WTC11 (cell line): ENCODE measurements at regions not wholly inside any gene's neighbourhood (a gene's known extent, or its start where the extent isn't known, plus 50 kb on each side); places are given as distances from the start of the nearest gene placed in this dataset.
"Not testable (repeated sequence)": the region's sequence is repeated elsewhere in the genome, so short reads cannot be mapped to it uniquely, and the experiment has no call there.

Source experiments
- ELF4 ChIP-seq: sonication (generic); formaldehyde crosslinking; IDR thresholded peaks from 2 replicates; pipeline ENCODE4 v1.8.1; 2022; ENCODE audit warnings: low read depth, mild to moderate bottlenecking, moderate library complexity, missing genetic modification reagents
- IRF2 ChIP-seq: sonication (generic); formaldehyde crosslinking; IDR thresholded peaks from 2 replicates; pipeline ENCODE4 v1.8.0; 2022; ENCODE audit warnings: low read depth, missing genetic modification reagents, borderline replicate concordance
- SMAD3 ChIP-seq: sonication (generic); formaldehyde crosslinking; IDR thresholded peaks from 2 replicates; pipeline ENCODE4 v1.8.0; 2022; ENCODE audit warnings: missing genetic modification reagents, mild to moderate bottlenecking, borderline replicate concordance
- ZNF423 ChIP-seq: fragments of 250-450 bp; sonication (Bioruptor Pico); IDR thresholded peaks from 2 replicates; pipeline ENCODE4 v2.1.2; 2022; ENCODE audit warnings: mild to moderate bottlenecking, moderate library complexity
- TF ChIP-seq, protein P1 (sequence below): fragments of 200-600 bp; IDR thresholded peaks from 2 replicates; pipeline ENCODE4 v1.8.0; 2022; ENCODE audit warnings: antibody characterized with exemption
- TF ChIP-seq, protein P2 (sequence below): sonication (generic); formaldehyde crosslinking; IDR thresholded peaks from 2 replicates; pipeline ENCODE4 v1.8.0; 2022; ENCODE audit warnings: mild to moderate bottlenecking, missing genetic modification reagents
- TF ChIP-seq, protein P3 (sequence below): sonication (generic); formaldehyde crosslinking; IDR thresholded peaks from 2 replicates; pipeline ENCODE4 v1.8.1; 2023; ENCODE audit warnings: mild to moderate bottlenecking, moderate library complexity, missing genetic modification reagents
- TF ChIP-seq, protein P4 (sequence below): sonication (generic); formaldehyde crosslinking; IDR thresholded peaks from 2 replicates; pipeline ENCODE4 v1.8.0; 2022; ENCODE audit warnings: mild to moderate bottlenecking, missing genetic modification reagents

DNA sequence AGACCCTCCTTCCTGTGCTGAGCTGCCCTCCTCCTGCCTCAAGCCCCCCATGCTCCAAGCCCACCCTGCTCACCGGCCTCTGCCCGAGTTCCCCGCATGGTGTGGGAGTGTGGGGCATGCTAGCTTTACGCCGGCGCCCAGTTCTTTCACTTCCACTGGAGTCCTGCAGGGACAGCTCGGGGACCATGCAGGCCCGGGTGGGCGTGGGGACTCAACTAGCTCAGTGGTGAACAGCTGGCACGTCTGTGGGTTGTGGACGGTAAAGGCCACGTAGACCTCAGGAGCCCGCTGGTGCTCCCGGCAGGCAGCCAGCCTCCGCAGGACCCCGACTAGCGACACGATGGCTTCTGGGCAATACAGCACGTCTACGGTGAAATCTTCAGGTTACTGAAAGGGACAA lies 180.4 kb downstream of the ADRA2C start:
- TF ChIP-seq, protein P1, sequence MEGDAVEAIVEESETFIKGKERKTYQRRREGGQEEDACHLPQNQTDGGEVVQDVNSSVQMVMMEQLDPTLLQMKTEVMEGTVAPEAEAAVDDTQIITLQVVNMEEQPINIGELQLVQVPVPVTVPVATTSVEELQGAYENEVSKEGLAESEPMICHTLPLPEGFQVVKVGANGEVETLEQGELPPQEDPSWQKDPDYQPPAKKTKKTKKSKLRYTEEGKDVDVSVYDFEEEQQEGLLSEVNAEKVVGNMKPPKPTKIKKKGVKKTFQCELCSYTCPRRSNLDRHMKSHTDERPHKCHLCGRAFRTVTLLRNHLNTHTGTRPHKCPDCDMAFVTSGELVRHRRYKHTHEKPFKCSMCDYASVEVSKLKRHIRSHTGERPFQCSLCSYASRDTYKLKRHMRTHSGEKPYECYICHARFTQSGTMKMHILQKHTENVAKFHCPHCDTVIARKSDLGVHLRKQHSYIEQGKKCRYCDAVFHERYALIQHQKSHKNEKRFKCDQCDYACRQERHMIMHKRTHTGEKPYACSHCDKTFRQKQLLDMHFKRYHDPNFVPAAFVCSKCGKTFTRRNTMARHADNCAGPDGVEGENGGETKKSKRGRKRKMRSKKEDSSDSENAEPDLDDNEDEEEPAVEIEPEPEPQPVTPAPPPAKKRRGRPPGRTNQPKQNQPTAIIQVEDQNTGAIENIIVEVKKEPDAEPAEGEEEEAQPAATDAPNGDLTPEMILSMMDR = not testable (repeated sequence)
- TF ChIP-seq IRF2 (CRISPR knock-in tag); SMAD3 (CRISPR knock-in tag); ELF4 (CRISPR knock-in tag); ZNF423: not testable (repeated sequence)
- TF ChIP-seq, protein P2, sequence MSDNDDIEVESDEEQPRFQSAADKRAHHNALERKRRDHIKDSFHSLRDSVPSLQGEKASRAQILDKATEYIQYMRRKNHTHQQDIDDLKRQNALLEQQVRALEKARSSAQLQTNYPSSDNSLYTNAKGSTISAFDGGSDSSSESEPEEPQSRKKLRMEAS = not testable (repeated sequence)
- TF ChIP-seq, protein P3, sequence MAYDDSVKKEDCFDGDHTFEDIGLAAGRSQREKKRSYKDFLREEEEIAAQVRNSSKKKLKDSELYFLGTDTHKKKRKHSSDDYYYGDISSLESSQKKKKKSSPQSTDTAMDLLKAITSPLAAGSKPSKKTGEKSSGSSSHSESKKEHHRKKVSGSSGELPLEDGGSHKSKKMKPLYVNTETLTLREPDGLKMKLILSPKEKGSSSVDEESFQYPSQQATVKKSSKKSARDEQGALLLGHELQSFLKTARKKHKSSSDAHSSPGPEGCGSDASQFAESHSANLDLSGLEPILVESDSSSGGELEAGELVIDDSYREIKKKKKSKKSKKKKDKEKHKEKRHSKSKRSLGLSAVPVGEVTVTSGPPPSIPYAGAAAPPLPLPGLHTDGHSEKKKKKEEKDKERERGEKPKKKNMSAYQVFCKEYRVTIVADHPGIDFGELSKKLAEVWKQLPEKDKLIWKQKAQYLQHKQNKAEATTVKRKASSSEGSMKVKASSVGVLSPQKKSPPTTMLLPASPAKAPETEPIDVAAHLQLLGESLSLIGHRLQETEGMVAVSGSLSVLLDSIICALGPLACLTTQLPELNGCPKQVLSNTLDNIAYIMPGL (CRISPR knock-in tag) = not testable (repeated sequence)
- TF ChIP-seq, protein P4, sequence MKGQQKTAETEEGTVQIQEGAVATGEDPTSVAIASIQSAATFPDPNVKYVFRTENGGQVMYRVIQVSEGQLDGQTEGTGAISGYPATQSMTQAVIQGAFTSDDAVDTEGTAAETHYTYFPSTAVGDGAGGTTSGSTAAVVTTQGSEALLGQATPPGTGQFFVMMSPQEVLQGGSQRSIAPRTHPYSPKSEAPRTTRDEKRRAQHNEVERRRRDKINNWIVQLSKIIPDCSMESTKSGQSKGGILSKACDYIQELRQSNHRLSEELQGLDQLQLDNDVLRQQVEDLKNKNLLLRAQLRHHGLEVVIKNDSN (CRISPR knock-in tag) = not testable (repeated sequence)
